Kidney glomerular epithelial cell (primary cell): ENCODE measurements at regions not wholly inside any gene's neighbourhood (a gene's known extent, or its start where the extent isn't known, plus 50 kb on each side); places are given as distances from the start of the nearest gene placed in this dataset.

Experiments used
- DNase-seq: peaks from one replicate; lab custom pipeline; 2025; lab: John Stamatoyannopoulos, UW

DNA sequence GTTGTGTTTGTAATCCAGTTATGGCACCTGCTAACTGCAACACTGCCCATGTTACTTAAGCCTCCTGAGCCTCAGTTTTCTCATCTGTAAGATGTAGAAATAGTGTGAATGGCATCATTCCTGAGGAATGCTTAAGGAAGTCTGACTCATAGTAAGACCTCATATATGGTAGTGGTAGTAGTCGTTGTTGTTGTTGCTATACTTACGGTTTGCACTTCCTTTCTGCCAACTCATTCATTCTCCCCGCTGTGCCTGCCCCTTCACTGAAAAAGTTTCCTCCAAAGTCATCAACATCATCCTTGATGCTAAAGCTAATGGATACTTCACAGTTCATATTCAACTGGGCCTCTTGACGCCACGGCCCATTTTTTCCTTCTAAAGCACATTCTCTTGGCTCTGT is 54.2 kb upstream of the SPANXN3 start:
- peak; percentile 2 for DNase-seq

- no peak for DNase-seq
Measured at GRCh38 chrX:143570782-143571181, 53.5 kb upstream of the SPANXN3 start.

- DNase-seq: no peak
Measured at GRCh38 chrX:143568467-143568866, 51.2 kb upstream of the SPANXN3 start.
